Thyroid gland (tissue), 4 donors: ENCODE measurements at regions not wholly inside any gene's neighbourhood (a gene's known extent, or its start where the extent isn't known, plus 50 kb on each side); places are given as distances from the start of the nearest gene placed in this dataset.

Source experiments
- CTCF ChIP-seq, 6 experiments: fragments of 200-600 bp in 3 of 6; fragments of 450-650 bp in 3 of 6; sonication (generic) in 3 of 6; IDR thresholded peaks; one replicate each; pipeline ENCODE4 v1.5.1; 2016 to 2019; ENCODE audit warnings: antibody characterized with exemption in 6 of 6, mild to moderate bottlenecking in 2 of 6, inconsistent platforms in 1 of 6, moderate library complexity in 1 of 6
- POLR2A ChIP-seq, 2 donors: fragments of 450-650 bp; IDR thresholded peaks; one replicate each; pipeline ENCODE4 v1.6.1; 2017; ENCODE audit warnings: antibody characterized with exemption in 2 of 2, mild to moderate bottlenecking in 2 of 2, moderate library complexity in 1 of 2

DNA sequence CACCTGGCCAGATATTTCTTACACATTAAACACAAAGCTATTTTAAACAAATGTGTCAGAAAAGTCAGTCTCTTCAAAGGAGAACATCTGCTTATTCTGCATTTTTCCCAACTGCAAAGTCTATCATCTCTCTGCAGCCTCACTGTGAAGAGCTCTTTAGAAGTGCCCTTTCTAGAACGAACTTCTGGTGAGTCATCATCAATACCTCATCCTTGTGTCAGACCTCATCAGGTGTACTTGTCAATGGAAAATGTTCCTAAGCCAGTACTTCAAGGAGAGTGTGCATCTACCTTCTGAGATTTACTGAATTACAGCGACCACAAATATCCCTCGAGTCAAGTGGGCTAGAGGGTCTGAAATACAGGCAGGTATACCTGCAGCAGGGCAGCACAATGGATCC lies 457.3 kb downstream of the LRIG3 start:
- TF ChIP-seq POLR2A (IDR thresholded peaks at IDR 0.05) (no peak), CTCF (IDR thresholded peaks at IDR 0.05) (no peak)
